ENCODE measurements at regions not wholly inside any gene's neighbourhood (a gene's known extent, or its start where the extent isn't known, plus 50 kb on each side); places are given as distances from the start of the nearest gene placed in this dataset.
A peak's percentile ranks its signal among the peaks of the same experiment; 100 is the strongest.

GRCh38 chr13:21894091-21894490 is 223.2 kb downstream of the FGF9 start:
- Histone ChIP-seq H3K9me3 (ENCODE audit: insufficient read depth in 2 of 2, low read depth in 1 of 2, low read length in 1 of 2) (peaks cover 0 to 3% of the 10 kb centered on the region in 2 experiments; a peak in 1 of 4 replicates), H3K23ac (ENCODE audit: insufficient read length) (no peak overlapping the region), H3K36me3 (ENCODE audit: control insufficient read depth in 2 of 4, insufficient read depth in 4 of 4, low read length in 3 of 4) (no peaks in the 10 kb centered on the region), H2BK12ac (ENCODE audit: low read depth, low read length) (no peak overlapping the region), H2AK5ac (ENCODE audit: low read depth, low read length) (no peak overlapping the region), H3K79me2 (ENCODE audit: control insufficient read depth in 1 of 2, insufficient read depth in 2 of 2, low read length in 2 of 2) (no peaks in the 10 kb centered on the region), H3K4me3 (ENCODE audit: extremely low read depth in 1 of 4, insufficient read depth in 2 of 4, low read depth in 3 of 4, low read length in 4 of 4) (no peak overlapping the region), H3K27me3 (replicated peaks in 1 of 4; ENCODE audit: control insufficient read depth in 3 of 4, extremely low read depth in 1 of 4, insufficient read depth in 3 of 4, low read length in 3 of 4) (no peaks in the 10 kb centered on the region), H2BK15ac (ENCODE audit: low read length) (no peak overlapping the region), H3K4me1 (replicated peaks in 1 of 4; ENCODE audit: control insufficient read depth in 3 of 4, insufficient read depth in 4 of 4, low read length in 3 of 4) (no peaks in the 10 kb centered on the region), H4K8ac (ENCODE audit: extremely low read depth, insufficient read depth, low read length) (no peak overlapping the region), H3K27ac (ENCODE audit: low read depth, low read length) (no peak overlapping the region), H3K23me2 (ENCODE audit: low read depth, low read length) (peaks cover 7% of the 10 kb centered on the region; the same call in 1 of the 2 replicates), H2BK5ac (ENCODE audit: low read depth, low read length) (no peak overlapping the region), H2AFZ (ENCODE audit: low read length) (0 out of 2 replicates have a peak overlapping the region, but pooled peaks have one; percentile 5), H3K9ac (replicated peaks in 1 of 4; ENCODE audit: extremely low read depth in 1 of 4, low read depth in 3 of 4, low read length in 3 of 4) (no peak overlapping the region), H2BK120ac (replicated peaks; ENCODE audit: low read depth, low read length) (no peak overlapping the region), H3K56ac (replicated peaks; ENCODE audit: insufficient read length, low read depth, low read length) (no peak overlapping the region), H3K18ac (ENCODE audit: extremely low read depth, low read length) (no peak overlapping the region), H4K20me1 (replicated peaks in 1 of 2; ENCODE audit: control insufficient read depth in 1 of 2, insufficient read depth in 2 of 2, low read length in 2 of 2) (no peaks in the 10 kb centered on the region), H3K79me1 (ENCODE audit: low read depth, low read length) (no peaks in the 10 kb centered on the region), H4K91ac (replicated peaks; ENCODE audit: insufficient read length, low read length) (no peak overlapping the region), H2BK20ac (ENCODE audit: low read length) (no peak overlapping the region), H3K14ac (ENCODE audit: insufficient read length) (no peak overlapping the region), H3K4me2 (ENCODE audit: insufficient read depth in 1 of 2, low read depth in 2 of 2, low read length in 2 of 2) (no peak overlapping the region), H3K4ac (replicated peaks; ENCODE audit: insufficient read length, low read depth, low read length) (no peak overlapping the region), H4K5ac (ENCODE audit: insufficient read length, low read depth, low read length) (no peak overlapping the region)
- FAIRE-seq (no peak), DNase-seq (ENCODE audit: low read depth in 1 of 2, low spot score in 2 of 2) (no peak)
- 95% methylated on average over 10 of the region's 10 CpGs; no CpG with 5 or more reads in 1 of the 2 experiments for WGBS, 2 experiments (ENCODE audit: extremely low coverage in 1 of 2, insufficient coverage in 1 of 2, insufficient read length in 1 of 2, insufficient replicate concordance in 2 of 2, low coverage in 1 of 2, low lambda C conversion rate in 2 of 2, missing lambda C conversion rate in 1 of 2)
- ChIA-PET POLR2A (ENCODE audit: partially characterized antibody) (interaction anchor here (1.1 kb wide), 1 partner anchor 28 kb away, joined by 4 read pairs; no protein-coding TSS in a partner anchor), CTCF (ENCODE audit: partially characterized antibody) (interaction anchor here (2.5 kb wide), 1 partner anchor 10 kb away, joined by 6 read pairs; no protein-coding TSS in a partner anchor)
- TF ChIP-seq HDAC6 (IDR thresholded peaks at IDR 0.05; ENCODE audit: low read depth, low read length) (no peak), NANOG (IDR thresholded peaks at IDR 0.05; ENCODE audit: insufficient read depth, low read depth, low read length, poor library complexity, severe bottlenecking) (no peak), E2F6 (IDR thresholded peaks at IDR 0.05) (no peak), SP2 (IDR thresholded peaks at IDR 0.05; ENCODE audit: low read length) (no peak)
